ENCODE measurements at regions not wholly inside any gene's neighbourhood (a gene's known extent, or its start where the extent isn't known, plus 50 kb on each side); places are given as distances from the start of the nearest gene placed in this dataset.

DNA sequence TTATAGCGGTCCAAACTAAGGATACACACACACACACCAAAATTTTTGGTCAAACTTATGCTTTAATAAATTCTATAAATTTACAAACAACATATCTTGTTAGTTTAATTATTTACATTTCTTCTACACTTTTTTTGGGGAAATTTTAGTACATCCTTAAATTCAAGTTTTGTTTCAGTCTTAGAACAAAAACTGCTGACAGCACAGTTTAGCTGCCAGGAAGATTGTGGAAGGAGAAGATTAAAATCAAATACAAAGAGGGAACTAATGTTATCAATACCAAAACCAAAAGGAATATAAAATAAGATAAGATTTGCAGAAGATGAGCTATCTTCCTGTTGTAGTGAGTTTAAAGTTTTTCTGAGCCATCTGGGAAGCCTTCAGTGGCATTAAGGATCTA, 368.8 kb downstream of the AASDHPPT start:
- Histone ChIP-seq H3K4me3 (ENCODE audit: low read depth in 1 of 2, low read length in 2 of 2) (peak overlapping the region in 1 of 2 donors; percentile 19), H3K27me3 (ENCODE audit: control insufficient read depth in 1 of 2, insufficient read depth in 2 of 2, low read length in 2 of 2) (no peaks in the 10 kb centered on the region), H3K9me3 (ENCODE audit: low read length) (no peaks in the 10 kb centered on the region), H3K9ac (ENCODE audit: low read length) (no peak overlapping the region), H3K36me3 (ENCODE audit: insufficient read depth, low read length) (no peaks in the 10 kb centered on the region), H3K4me1 (ENCODE audit: insufficient read depth, low read length) (no peaks in the 10 kb centered on the region), H3K27ac (ENCODE audit: low read depth, low read length) (no peak overlapping the region)

DNA sequence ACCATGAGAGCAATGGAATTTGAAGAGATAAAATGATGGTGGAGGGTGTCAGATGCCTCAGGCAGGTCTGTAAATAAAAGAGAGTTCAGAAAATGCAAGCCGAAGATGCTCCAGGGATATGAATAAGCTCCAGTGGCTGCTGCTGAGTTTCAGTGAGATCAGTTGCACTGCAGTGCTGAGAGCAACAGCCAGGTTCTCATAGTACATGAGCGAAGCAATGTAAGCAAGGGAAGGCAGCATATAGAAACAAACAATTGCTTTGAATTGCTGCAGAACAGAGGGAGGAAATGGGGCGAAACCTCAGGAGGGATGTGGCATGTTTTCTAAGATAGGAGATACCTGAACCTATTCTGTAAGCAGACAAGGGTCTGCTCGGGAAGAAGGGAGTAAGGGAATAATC, 369.5 kb downstream of the AASDHPPT start:
- H3K9ac ChIP-seq (ENCODE audit: low read length): no peak overlapping the region
- peak overlapping the region in 1 of 2 donors; percentile 19 for H3K4me3 ChIP-seq (ENCODE audit: low read depth in 1 of 2, low read length in 2 of 2)
- H3K36me3 ChIP-seq (ENCODE audit: insufficient read depth, low read length): no peaks in the 10 kb centered on the region
- no peaks in the 10 kb centered on the region for H3K9me3 ChIP-seq (ENCODE audit: low read length)
- no peaks in the 10 kb centered on the region for H3K27me3 ChIP-seq (ENCODE audit: control insufficient read depth in 1 of 2, insufficient read depth in 2 of 2, low read length in 2 of 2)
- H3K27ac ChIP-seq (ENCODE audit: low read depth, low read length): no peak overlapping the region
- no peaks in the 10 kb centered on the region for H3K4me1 ChIP-seq (ENCODE audit: insufficient read depth, low read length)

DNA sequence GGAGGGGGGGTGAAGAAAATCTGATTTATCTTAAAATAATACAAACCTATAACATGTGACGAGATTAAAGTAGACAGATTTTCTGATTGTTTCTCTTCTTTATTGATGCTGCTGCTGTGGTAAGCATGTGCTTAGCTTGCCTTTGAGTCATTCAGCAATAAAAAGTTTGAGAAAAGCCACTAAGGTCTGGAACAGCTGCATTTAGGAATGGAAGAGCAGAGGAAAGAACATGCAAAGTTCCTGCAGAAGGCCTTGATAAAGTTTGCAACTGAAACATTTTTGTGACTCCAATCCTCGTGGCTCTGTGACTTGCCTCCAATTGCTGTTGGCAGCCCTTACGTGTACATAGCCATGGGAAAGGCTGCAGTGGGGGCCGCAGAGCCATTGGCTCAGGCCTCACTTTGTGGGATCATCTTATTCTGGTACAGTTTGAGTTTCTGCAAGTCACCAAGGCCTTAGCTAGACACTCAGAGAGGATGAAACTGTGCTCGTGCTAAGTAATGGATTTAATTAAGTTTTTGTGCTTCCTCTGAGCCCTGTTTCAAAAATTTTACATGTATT, 370.2 kb downstream of the AASDHPPT start:
- Histone ChIP-seq H3K36me3 (ENCODE audit: insufficient read depth, low read length) (no peaks in the 10 kb centered on the region), H3K9ac (ENCODE audit: low read length) (no peak overlapping the region), H3K4me1 (ENCODE audit: insufficient read depth, low read length) (no peaks in the 10 kb centered on the region), H3K4me3 (ENCODE audit: low read depth in 1 of 2, low read length in 2 of 2) (no peak overlapping the region), H3K27me3 (ENCODE audit: control insufficient read depth in 1 of 2, insufficient read depth in 2 of 2, low read length in 2 of 2) (no peaks in the 10 kb centered on the region), H3K9me3 (ENCODE audit: low read length) (no peaks in the 10 kb centered on the region), H3K27ac (ENCODE audit: low read depth, low read length) (no peak overlapping the region)

DNA sequence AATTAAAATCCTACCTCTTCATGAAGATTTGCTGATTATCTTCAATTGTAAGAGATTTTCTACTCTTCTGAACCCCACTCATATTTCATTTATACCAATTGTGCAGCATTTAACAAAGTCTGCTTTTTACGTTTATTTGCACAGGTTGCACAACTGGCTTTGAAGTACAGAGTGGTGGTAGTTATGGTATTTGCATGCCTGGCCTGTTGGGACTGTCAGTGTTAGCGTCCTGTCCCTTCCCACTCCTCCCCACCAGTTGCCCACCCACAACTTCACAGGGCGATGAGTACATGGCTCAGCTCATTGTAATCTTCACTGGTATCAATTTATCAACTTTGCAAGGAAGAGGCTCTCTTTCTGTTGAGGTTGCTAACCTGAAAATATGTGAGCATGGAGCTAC, 372.3 kb downstream of the AASDHPPT start:
- Histone ChIP-seq H3K27ac (ENCODE audit: low read depth, low read length) (no peak overlapping the region), H3K9ac (ENCODE audit: low read length) (no peak overlapping the region), H3K9me3 (ENCODE audit: low read length) (no peaks in the 10 kb centered on the region), H3K27me3 (ENCODE audit: control insufficient read depth in 1 of 2, insufficient read depth in 2 of 2, low read length in 2 of 2) (no peaks in the 10 kb centered on the region), H3K4me1 (ENCODE audit: insufficient read depth, low read length) (no peaks in the 10 kb centered on the region), H3K36me3 (ENCODE audit: insufficient read depth, low read length) (no peaks in the 10 kb centered on the region), H3K4me3 (ENCODE audit: low read depth in 1 of 2, low read length in 2 of 2) (no peak overlapping the region)

DNA sequence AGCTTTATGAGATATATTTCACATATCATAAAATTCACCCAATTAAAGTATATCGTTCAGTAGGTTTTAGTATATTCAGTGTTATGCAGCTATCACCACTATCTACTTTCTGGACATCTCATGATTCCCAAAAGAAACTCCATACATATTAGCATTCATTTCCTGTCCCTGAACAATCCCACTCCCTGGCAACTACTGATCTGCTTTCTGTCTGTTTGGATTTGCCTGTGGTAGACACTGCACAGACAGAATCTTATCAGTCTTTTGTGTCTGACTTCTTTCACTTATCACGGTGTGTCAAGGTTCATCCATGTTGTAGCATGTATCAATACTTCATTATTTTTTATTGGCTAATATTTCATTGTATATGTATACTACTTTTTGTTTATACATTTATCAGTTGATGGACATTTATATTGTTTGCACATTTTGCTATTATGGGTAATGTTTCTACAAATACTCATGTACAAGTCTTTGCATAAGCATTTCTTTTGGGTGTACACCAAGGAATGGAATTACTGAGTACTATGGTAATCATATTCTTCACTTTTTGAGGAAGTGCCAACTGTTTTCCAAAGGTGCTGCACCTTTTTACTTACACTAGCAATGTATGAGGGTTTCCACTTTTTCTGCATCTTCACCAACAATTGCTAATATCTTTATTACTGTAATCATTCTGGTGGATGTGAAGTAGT, 373.9 kb downstream of the AASDHPPT start:
- Histone ChIP-seq H3K4me3 (ENCODE audit: low read depth in 1 of 2, low read length in 2 of 2) (no peak overlapping the region), H3K4me1 (ENCODE audit: insufficient read depth, low read length) (no peaks in the 10 kb centered on the region), H3K9me3 (ENCODE audit: low read length) (no peaks in the 10 kb centered on the region), H3K27me3 (ENCODE audit: control insufficient read depth in 1 of 2, insufficient read depth in 2 of 2, low read length in 2 of 2) (no peaks in the 10 kb centered on the region), H3K27ac (ENCODE audit: low read depth, low read length) (no peak overlapping the region), H3K36me3 (ENCODE audit: insufficient read depth, low read length) (no peaks in the 10 kb centered on the region), H3K9ac (ENCODE audit: low read length) (no peak overlapping the region)

DNA sequence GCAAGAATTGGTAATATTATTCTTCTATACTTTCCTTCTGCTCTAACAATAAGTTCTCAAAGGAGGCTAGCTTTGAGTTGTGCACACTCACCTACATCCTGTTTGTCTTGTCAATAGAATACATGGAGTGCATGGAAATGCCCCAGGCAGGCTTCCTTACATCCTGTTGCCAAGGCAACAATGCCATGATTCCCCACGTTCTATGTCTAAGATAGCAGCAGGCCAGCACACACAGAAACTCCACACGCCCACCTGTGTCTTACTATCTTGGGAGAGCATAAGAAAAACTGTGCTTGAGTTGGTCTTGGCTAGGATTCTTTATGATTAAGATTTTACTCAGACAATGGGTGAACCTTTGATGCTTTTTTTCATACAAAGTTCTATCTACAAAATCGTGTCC, 379.2 kb downstream of the AASDHPPT start:
- Histone ChIP-seq H3K4me3 (ENCODE audit: low read depth in 1 of 2, low read length in 2 of 2) (no peak overlapping the region), H3K27ac (ENCODE audit: low read depth, low read length) (no peak overlapping the region), H3K9me3 (ENCODE audit: low read length) (no peaks in the 10 kb centered on the region)

DNA sequence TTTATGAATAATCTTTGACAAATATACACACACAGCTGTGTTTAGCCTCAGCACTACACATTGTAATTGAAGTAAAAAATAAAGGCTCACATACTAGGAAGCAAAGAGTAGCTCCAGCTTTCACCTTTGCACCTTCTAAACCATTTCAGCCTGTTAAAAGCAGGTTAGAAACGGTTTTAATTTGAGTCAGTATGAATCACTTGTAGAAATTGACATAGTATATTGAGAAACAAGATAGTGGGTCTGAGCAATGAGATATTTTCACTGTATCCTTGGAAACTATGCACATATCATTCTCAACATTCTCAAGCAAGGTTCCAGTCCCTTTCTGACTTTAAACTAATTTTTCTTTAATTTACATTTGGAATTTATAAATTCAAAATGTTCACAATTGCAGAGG, 380.3 kb downstream of the AASDHPPT start:
- no peak overlapping the region for H3K27ac ChIP-seq (ENCODE audit: low read depth, low read length)
- no peak overlapping the region for H3K4me3 ChIP-seq (ENCODE audit: low read depth in 1 of 2, low read length in 2 of 2)
- H3K4me1 ChIP-seq (ENCODE audit: insufficient read depth, low read length): no peaks in the 10 kb centered on the region
- no peak overlapping the region for H3K9ac ChIP-seq (ENCODE audit: low read length)
- H3K36me3 ChIP-seq (ENCODE audit: insufficient read depth, low read length): no peaks in the 10 kb centered on the region
- no peaks in the 10 kb centered on the region for H3K9me3 ChIP-seq (ENCODE audit: low read length)
- no peaks in the 10 kb centered on the region for H3K27me3 ChIP-seq (ENCODE audit: control insufficient read depth in 1 of 2, insufficient read depth in 2 of 2, low read length in 2 of 2)

More for the DNA sequence above, 379.2 kb downstream of the AASDHPPT start:
- no peak overlapping the region for H3K9ac ChIP-seq (ENCODE audit: low read length)
- H3K36me3 ChIP-seq (ENCODE audit: insufficient read depth, low read length): no peaks in the 10 kb centered on the region
- no peaks in the 10 kb centered on the region for H3K27me3 ChIP-seq (ENCODE audit: control insufficient read depth in 1 of 2, insufficient read depth in 2 of 2, low read length in 2 of 2)
- no peaks in the 10 kb centered on the region for H3K4me1 ChIP-seq (ENCODE audit: insufficient read depth, low read length)

DNA sequence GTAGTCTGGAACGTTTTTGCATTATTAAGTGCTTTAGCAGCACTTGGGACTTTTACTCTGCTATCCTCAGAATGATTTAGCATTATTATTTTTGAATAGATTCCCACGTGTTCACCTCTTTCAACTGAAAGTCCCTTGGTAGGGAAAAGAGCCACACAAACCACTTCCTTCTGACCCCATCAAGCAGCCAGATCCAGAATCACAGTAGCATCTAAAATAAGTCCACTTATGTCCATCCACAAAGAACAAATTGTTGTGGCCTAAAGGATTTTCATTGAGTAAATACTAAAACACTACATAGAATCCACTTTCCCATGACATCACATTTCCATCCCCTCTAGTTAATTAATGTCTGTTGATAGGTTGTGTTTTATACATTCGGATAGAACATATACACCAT, 381.7 kb downstream of the AASDHPPT start:
- no peaks in the 10 kb centered on the region for H3K27me3 ChIP-seq (ENCODE audit: control insufficient read depth in 1 of 2, insufficient read depth in 2 of 2, low read length in 2 of 2)
- H3K9me3 ChIP-seq (ENCODE audit: low read length): no peaks in the 10 kb centered on the region
- no peak overlapping the region for H3K4me3 ChIP-seq (ENCODE audit: low read depth in 1 of 2, low read length in 2 of 2)
- H3K36me3 ChIP-seq (ENCODE audit: insufficient read depth, low read length): no peaks in the 10 kb centered on the region
- no peak overlapping the region for H3K27ac ChIP-seq (ENCODE audit: low read depth, low read length)
- H3K9ac ChIP-seq (ENCODE audit: low read length): no peak overlapping the region
- H3K4me1 ChIP-seq (ENCODE audit: insufficient read depth, low read length): no peaks in the 10 kb centered on the region

DNA sequence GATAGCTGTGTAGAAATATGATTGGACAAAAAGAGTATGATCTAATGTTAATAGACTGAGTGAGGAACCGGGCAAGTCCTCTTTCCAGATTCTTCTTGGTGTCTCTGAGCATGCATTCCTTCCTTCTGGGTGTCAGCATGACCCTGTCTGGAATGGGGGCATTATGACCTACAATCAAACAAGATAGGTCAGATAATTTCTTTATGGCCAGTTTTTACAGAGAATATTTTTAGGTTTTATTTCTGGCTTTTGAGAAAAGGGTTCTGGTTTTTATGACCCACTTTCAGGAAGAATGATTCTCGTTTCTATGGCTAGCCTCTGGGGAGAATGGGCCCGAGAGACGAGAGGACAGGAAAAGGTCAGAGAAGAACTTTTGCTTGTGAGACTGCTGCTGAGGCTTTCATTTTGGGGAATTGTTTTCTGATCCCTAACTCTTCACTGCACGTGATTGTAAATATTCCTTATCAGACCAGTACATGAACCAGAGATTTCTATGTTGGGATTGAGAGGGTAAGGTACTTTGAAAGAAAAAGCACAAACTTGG, 383.8 kb downstream of the AASDHPPT start:
- no peak overlapping the region for H3K4me3 ChIP-seq (ENCODE audit: low read depth in 1 of 2, low read length in 2 of 2)
- no peak overlapping the region for H3K27ac ChIP-seq (ENCODE audit: low read depth, low read length)
- peaks cover under 1% of the 10 kb centered on the region for H3K4me1 ChIP-seq (ENCODE audit: insufficient read depth, low read length)
- H3K27me3 ChIP-seq (ENCODE audit: control insufficient read depth in 1 of 2, insufficient read depth in 2 of 2, low read length in 2 of 2): no peaks in the 10 kb centered on the region
- no peaks in the 10 kb centered on the region for H3K9me3 ChIP-seq (ENCODE audit: low read length)
- H3K36me3 ChIP-seq (ENCODE audit: insufficient read depth, low read length): no peaks in the 10 kb centered on the region
- no peak overlapping the region for H3K9ac ChIP-seq (ENCODE audit: low read length)

DNA sequence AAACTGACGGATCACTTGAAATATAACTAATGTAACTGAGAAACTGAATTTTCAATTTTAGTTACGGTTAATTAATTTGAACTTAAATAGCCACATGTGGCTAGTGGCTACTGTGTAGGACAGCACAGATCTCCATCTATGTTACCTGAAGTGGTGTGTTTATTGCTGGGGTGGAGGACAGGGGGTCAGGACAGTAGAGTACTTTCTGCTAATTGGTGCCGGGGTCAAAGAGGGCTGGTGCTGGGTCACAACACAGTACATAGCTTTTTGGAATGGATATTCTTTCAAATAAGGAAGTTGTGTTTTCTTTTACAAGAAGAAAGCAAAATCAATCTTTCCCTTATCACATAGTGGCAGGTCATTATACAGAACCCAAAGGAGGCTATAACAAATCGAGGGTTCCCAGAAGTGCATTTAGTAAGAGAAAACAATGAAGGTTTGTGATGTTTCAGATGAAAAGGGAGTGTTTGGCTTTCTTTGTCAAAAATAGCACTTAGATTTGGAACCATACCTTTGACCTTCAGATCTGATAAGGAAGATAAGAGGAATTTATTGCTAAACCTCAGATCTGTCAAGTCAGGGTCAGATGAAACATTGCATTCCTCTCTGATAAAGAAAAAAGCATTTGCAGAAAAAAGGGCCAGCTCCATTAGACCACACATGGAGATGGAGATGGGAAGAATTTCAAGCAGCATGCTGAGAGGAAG, 384.5 kb downstream of the AASDHPPT start:
- Histone ChIP-seq H3K9me3 (ENCODE audit: low read length) (no peaks in the 10 kb centered on the region), H3K36me3 (ENCODE audit: insufficient read depth, low read length) (no peaks in the 10 kb centered on the region), H3K27me3 (ENCODE audit: control insufficient read depth in 1 of 2, insufficient read depth in 2 of 2, low read length in 2 of 2) (no peaks in the 10 kb centered on the region), H3K27ac (ENCODE audit: low read depth, low read length) (no peak overlapping the region), H3K4me3 (ENCODE audit: low read depth in 1 of 2, low read length in 2 of 2) (no peak overlapping the region), H3K9ac (ENCODE audit: low read length) (no peak overlapping the region), H3K4me1 (ENCODE audit: insufficient read depth, low read length) (peaks cover 4% of the 10 kb centered on the region)

DNA sequence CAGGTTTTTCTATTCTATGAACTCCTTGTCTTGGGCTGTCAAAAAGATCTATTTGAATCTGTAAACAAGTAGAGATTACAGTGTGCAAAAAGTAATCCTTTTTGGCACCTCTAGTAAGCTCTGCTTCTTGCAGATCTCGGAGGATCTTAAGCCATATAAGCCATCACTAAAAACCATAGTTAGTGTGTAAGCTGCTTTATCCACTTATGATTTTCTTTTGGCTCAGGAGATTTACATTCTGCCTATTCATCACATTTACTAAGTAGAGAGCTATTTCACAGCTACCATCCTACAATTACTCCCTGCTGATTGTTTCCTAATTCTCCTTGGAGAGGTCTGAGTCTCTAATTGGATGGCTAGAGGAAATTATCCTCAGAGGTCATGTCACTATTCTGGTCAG, 385.7 kb downstream of the AASDHPPT start:
- Histone ChIP-seq H3K4me3 (ENCODE audit: low read depth in 1 of 2, low read length in 2 of 2) (no peak overlapping the region), H3K4me1 (ENCODE audit: insufficient read depth, low read length) (peaks cover 4% of the 10 kb centered on the region), H3K36me3 (ENCODE audit: insufficient read depth, low read length) (no peaks in the 10 kb centered on the region), H3K9me3 (ENCODE audit: low read length) (no peaks in the 10 kb centered on the region), H3K27ac (ENCODE audit: low read depth, low read length) (no peak overlapping the region), H3K9ac (ENCODE audit: low read length) (no peak overlapping the region), H3K27me3 (ENCODE audit: control insufficient read depth in 1 of 2, insufficient read depth in 2 of 2, low read length in 2 of 2) (no peaks in the 10 kb centered on the region)

Data from muscle layer of colon (tissue), 2 donors.